ENCODE measurements at regions not wholly inside any gene's neighbourhood (a gene's known extent, or its start where the extent isn't known, plus 50 kb on each side); places are given as distances from the start of the nearest gene placed in this dataset.

DNA sequence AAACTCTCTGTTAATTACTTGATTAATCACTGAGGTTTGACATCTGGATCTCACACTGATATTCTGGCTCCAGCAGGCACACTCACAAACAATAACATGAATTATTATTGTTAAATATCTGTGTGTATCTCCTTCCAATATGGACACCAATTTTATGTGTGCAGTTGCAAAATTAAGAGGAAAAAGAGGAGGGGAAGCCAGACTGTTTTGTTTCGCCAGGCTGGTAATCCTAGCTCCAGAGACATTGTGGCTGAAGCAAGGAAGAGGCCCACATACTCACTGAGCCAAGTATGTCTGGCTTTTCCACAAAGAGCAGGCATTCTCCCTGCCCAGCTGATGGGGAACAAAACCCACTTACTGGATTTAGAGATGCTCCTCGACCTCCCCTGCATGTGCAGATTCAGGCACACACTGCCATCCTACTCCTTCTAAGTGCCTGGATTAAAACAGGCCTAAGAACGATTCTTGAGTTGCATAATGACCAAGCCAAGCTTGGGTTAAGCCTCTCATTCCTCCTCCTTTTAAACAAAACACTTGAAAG is 181.9 kb downstream of the ESM1 start:
- no peak for TF ChIP-seq CTCF (IDR thresholded peaks at IDR 0.05 in 2 of 3, conservative IDR thresholded peaks at IDR 0.05 in 1 of 3; ENCODE audit: borderline replicate concordance in 1 of 3, insufficient read depth in 1 of 3, low read depth in 2 of 3, low read length in 2 of 3)
- TF ChIP-seq POLR2A (IDR thresholded peaks at IDR 0.05; ENCODE audit: borderline replicate concordance, extremely low read depth, insufficient read depth, insufficient read length) = no peak
- TF ChIP-seq YY1 (IDR thresholded peaks at IDR 0.05; ENCODE audit: extremely low read depth, insufficient replicate concordance, low read depth, low read length) = no peak
- TF ChIP-seq EZH2phosphoT487 (IDR thresholded peaks at IDR 0.05; ENCODE audit: borderline replicate concordance) = no peak
- TF ChIP-seq SP1 (IDR thresholded peaks at IDR 0.05; ENCODE audit: low read depth) = no peak

Measured in HCT116 (cell line).